Stomach (tissue), 4 donors: ENCODE measurements at regions not wholly inside any gene's neighbourhood (a gene's known extent, or its start where the extent isn't known, plus 50 kb on each side); places are given as distances from the start of the nearest gene placed in this dataset.

ENCODE experiments used
- EP300 ChIP-seq: sonication (generic); formaldehyde crosslinking; IDR thresholded peaks from one replicate; pipeline ENCODE4 v1.6.1; 2017; ENCODE audit warnings: antibody characterized with exemption
- POLR2A ChIP-seq, 4 donors: fragments of 450-650 bp; IDR thresholded peaks; one replicate each; pipeline ENCODE4 v1.6.1; 2016; ENCODE audit warnings: antibody characterized with exemption in 4 of 4, control low read depth in 2 of 4, mild to moderate bottlenecking in 1 of 4, moderate library complexity in 1 of 4
- POLR2AphosphoS5 ChIP-seq, 3 donors: sonication (generic); formaldehyde crosslinking; IDR thresholded peaks; one replicate each; pipeline ENCODE4 v1.6.1; 2016; ENCODE audit warnings: antibody characterized with exemption in 3 of 3
- TF ChIP-seq, protein P1 (sequence below), 7 experiments: fragments of 450-650 bp in 4 of 7; fragments of 200-600 bp in 3 of 7; sonication (generic) in 3 of 7; IDR thresholded peaks; one replicate each; pipeline ENCODE4 v1.5.1; 2016 to 2019; ENCODE audit warnings: antibody characterized with exemption in 7 of 7, control low read depth in 2 of 7, mild to moderate bottlenecking in 1 of 7

- TF ChIP-seq, protein P1, sequence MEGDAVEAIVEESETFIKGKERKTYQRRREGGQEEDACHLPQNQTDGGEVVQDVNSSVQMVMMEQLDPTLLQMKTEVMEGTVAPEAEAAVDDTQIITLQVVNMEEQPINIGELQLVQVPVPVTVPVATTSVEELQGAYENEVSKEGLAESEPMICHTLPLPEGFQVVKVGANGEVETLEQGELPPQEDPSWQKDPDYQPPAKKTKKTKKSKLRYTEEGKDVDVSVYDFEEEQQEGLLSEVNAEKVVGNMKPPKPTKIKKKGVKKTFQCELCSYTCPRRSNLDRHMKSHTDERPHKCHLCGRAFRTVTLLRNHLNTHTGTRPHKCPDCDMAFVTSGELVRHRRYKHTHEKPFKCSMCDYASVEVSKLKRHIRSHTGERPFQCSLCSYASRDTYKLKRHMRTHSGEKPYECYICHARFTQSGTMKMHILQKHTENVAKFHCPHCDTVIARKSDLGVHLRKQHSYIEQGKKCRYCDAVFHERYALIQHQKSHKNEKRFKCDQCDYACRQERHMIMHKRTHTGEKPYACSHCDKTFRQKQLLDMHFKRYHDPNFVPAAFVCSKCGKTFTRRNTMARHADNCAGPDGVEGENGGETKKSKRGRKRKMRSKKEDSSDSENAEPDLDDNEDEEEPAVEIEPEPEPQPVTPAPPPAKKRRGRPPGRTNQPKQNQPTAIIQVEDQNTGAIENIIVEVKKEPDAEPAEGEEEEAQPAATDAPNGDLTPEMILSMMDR (IDR thresholded peaks at IDR 0.05) = no peak
- no peak for TF ChIP-seq POLR2A (IDR thresholded peaks at IDR 0.05)
- no peak for TF ChIP-seq POLR2AphosphoS5 (IDR thresholded peaks at IDR 0.05)
- no peak for TF ChIP-seq EP300
Observed at GRCh38 chr5:165775111-165775510, 2269.7 kb downstream of the MAT2B start.
